GM21526 (cell line): ENCODE measurements at regions not wholly inside any gene's neighbourhood (a gene's known extent, or its start where the extent isn't known, plus 50 kb on each side); places are given as distances from the start of the nearest gene placed in this dataset.
"Not testable (repeated sequence)": the region's sequence is repeated elsewhere in the genome, so short reads cannot be mapped to it uniquely, and the experiment has no call there.

Source experiments
- ATAC-seq: cut with Tn5 transposase; IDR thresholded peaks from one replicate; pipeline ENCODE4 v1.9.1; 2021; ENCODE audit warnings: moderate library complexity; ENCODE audit not compliant: unreplicated experiment, low FRiP score

DNA sequence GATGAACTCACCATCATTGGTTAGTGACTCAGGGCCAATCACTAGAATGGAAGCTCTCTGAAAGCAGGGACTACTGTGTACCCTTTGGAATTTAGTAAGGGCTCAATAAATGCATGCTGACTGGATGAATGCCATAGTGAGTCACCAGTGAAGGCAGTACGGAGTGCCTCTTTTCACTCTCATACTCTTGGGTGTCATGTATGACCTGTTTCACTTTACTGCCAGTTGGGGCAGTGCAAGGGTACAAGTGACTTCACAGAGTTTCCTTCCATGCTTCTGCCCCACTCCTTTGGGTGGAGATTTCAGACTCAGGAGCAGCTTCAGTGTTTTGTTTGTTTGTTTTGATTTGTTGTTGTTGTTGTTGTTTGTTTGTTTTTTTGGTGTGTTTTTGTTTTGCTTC is 57.7 kb downstream of the SOX3 start:
- no peak for ATAC-seq

DNA sequence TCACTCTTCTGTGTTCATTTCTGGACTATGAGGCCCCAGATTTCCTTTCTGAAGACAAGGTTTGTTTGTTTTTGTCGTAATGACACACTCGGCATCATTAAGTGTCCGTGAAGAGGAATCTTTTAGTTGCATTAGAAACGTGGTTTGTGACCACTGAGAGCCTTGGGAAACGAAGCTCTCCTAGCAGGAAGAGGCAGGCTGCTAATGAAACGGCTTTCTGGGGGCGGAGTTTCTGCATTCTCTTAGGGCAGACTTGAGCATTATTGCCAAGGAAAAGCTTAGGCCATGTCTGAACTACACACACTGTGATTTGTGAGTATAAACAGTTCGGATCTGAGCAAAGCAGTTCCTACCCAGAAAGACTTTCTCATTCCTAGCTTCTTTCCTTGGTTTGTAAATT is 64.0 kb downstream of the SOX3 start:
- ATAC-seq = no peak

DNA sequence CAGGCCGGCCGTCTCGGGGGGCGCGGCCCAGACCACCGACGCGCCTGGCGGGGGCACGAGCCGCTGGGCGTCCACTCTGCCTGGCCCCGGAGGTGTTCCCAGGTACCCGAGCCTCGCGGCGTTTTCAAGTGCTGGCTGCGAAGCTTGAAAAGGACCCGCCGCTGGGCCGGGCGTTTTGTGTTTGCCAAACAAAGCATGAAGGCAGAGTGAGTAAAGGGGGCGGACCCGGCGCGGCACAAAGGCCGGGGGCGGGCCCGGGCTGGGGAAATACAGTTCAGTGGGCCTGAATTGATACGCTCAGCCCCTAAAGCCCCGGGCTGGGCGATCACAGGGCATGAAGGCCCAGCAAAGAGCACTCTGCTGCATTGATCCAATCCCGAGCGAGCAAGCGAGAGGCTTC is 65.4 kb downstream of the SOX3 start:
- no peak for ATAC-seq

DNA sequence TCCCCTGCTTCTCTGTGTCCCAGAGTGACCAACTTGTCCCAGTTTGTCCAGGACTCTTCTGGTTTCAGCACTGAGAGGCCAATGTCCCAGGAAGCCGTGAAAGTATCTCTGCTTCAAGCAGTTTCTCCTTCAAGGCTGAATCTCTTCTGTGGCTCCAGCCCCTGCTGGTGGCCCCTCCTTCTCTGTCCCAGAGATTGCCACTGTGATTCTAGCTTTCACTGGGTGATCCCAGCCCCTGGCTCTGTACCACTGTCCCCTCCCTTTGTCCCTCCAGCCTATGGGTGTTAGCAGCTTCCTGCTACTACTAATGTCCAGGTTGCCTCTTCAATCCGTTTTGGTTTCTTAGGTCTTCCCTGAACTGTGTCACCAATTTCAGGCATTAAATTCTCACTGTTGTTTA is 70.5 kb downstream of the SOX3 start:
- ATAC-seq = no peak

DNA sequence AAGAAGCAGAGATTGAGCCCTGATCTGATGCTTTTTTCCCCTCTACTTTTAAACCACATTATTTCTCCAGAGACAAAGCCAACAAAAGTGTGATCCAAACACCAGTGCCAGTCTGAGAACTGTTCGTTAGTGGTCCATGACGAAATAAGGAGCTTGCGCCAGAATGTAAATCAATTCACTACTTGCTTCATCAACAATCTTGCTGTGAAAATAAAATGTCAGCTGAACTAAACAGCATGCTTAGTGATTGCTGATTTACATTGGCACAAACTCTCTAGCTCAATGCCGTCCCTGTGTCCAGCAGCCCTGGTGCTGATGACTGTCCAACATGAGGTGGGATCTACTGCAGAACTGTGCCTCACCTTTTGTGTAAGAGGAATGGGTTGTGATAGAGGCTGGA is 71.3 kb downstream of the SOX3 start:
- no peak for ATAC-seq

DNA sequence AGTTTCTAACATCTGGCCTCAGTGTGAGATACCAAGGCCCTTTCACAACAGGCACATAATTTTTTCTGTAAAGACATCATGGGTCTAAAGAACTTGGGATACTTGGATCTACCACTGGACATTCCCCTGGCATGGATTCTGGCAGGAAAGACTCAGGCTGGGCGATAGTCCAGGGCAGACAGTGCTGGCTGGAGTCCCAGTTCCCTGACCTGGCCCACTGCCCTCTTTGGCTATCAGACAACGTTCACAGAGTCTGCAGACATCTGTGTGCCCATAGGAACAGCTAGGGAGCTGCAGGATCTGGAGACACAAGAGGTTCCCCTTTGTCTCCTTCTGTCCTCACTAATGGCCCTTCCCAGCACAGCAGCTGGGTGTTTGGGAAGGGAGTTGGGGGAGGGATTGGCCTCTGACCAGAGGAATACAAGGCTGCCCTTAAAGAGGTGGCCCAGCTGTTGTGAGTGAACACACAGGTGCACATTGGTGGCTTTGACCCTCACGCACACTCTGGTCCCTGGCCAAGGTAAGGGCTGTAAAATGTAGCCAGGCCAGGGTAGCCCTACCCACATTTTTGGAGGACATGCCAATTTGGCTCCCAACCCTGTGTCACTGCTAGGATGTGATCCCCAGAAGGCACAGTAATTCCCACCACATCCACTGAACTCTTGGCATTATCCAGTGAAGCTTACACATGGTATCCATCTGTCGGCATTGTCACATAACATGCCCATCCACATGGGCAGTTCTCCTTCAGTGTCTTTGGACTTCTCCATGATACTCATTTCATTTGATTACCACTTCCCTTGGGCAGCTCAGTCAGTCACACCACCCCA is 72.3 kb downstream of the SOX3 start:
- ATAC-seq = no peak

DNA sequence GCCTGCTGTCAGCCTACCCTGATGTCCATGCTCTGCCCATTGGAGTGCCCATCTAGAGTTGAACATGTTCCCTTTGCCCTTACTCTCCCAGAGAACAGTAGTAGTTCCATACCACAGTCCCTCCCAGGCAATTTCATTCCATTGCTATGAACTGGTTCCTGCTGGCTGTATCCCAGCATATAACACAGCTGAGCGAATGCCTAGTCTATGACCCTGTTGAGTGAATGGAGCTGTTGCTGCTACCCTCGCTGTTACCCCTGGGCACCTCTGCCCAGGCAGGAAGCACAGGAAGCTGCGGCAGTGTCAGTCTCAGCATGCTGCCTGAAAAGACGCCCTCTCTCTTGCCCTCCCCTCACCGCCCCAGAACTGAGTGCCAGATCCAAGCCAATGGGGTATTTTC is 73.3 kb downstream of the SOX3 start:
- no peak for ATAC-seq

DNA sequence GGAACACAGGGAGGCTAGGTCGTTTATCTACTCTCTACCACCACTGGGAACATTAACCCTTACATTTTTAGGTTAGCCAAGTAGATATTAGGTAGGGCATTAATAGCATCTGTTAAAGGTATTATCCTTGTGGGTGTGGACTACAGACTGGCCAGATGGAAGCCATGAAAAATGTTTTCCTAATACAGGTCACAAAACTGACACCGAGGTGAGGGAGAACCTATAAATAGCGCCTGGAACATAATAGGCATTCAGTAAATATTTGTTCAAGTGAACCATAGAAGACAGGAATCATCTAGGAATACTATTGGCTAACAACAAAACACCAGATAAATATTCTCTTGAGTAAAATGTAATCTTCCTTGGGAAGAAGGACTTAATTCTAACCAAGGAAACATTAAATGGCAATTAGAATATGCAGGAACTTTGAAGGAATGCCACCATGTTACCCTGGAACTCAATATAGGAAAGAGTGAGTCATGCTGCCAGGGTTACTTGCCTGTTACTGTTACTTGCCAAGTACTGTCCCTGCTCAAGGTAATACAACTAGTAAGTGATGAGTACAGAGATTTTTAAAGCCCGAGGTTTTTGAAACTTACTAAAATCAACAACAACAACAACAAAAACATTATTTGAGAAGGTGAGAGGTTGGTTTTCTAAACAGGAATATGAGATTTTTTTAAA is 79.0 kb downstream of the SOX3 start:
- ATAC-seq = no peak

DNA sequence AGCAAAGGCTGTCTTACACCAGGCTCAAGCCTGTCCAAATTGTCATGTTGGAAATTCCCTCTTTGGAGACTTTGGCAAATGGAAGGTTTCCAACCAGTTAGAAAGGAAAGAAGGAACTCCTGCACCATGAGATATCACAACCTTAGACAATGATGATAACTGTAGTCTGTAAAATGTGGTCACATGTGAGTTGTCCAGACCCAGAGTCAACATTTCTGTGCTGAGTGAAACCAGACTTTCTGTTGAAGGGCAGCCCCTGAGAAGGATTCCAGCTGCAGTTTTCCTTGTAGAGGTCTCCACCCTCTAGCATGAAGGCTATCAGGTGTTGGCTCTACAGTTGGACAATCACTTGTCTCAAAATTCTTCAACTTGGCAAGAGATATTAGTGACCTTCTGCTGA is 82.4 kb downstream of the SOX3 start:
- no peak for ATAC-seq

DNA sequence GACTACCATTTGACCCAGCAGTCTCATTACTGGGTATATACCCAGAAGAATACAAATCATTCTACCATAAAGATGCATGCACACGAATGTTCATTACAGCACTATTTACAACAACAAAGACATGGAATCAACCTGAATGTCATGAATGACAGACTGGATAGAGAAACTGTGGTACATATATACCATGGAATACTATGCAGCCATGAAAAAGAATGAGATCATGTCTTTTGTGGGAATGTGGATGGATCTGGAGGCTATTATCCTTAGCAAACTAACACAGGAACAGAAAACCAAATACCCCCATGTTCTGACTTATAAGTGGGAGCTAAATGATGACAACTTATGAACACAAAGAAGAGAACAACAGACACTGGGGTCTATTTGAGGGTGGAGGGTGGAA is 102.7 kb downstream of the SOX3 start:
- ATAC-seq = not testable (repeated sequence)

DNA sequence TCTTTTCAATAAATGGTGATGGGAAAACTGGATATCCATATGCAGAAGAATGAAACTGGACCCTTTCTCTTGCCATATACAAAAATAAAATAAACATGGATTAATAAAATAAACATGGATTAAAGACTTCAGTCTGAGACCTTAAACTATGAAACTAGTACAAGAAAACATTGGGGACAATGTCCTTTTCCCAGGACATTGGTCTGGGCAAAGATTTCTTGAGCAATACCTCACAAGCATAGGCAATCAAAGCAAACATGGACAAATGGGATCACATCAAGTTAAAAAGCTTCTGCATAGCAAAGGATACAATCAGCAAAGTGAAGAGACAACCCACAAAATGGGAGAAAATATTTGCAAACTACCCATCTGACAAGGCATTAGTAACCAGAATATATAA is 108.5 kb downstream of the SOX3 start:
- not testable (repeated sequence) for ATAC-seq

DNA sequence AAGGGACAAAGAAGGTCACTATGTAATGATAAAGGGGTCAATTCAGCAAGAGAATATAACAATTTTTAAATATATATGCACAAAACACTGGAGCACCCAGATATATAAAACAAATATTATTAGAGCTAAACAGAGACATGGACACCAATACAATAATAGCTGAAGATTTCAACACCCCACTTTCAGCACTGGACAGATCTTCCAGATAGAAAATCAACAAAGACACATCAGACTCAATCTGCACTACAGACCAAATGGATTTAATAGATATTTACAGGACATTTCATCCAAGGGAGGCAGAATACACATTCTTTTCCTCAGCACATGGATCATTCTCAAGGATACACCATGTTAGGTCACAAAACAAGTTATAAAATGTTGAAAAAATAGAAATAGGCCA is 111.4 kb downstream of the SOX3 start:
- ATAC-seq = no peak

DNA sequence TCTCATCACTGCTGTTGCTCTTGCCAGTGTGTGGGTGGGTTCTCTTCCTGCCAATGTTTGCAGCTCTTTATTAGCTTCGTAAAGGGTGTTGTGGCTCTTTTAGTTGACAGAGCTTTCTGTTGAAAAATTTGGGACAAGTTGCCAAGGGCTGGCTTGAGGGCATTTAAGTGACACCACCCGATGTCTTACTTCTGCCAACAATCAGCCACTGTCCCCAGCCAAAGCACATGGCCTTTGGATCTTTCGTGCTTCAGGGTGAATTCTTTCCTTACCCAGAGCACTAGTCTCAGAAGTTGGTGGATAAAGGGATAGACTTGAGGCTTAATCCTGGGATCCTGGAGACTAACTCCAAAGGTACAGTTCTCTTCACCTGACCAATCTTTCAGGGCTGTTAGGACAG is 113.6 kb downstream of the SOX3 start:
- no peak for ATAC-seq

DNA sequence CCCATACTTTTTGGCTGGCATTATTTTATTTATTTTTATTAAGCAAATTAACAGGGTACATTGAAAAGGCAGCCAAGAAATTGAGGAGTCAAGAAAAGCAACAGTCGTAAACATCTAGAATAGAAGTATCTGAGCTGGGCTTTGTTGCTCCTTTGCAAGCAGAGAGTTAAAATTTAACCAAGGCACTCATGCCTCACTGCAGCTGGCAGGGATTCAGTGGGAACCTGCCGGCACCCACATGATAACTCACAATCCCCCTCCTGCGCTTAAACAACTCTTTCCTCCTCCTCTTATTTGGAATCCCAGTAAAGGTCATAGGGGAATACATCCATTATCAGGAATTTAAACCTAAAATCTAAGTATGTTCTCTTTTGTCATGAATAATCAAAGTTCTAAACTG is 115.5 kb downstream of the SOX3 start:
- ATAC-seq = no peak

DNA sequence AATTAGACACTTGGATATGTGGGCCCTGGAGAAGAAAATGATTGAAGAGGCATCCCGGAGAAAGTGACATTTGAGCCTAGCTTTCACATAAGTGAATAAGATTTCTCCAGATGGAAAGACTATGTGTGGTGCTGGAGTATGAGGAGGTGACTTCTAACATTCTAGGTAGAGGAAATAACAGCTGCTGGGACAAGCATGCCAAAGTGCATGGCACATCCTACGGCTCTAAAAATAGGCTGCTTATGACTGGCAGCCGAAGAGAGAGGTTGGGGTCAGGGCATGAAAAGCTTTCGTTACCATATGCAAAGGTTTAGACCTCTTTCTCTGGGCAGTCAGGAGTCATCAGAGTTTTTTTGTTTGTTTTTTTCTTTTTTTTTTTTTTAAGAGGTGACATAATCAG is 142.0 kb downstream of the SOX3 start:
- no peak for ATAC-seq

DNA sequence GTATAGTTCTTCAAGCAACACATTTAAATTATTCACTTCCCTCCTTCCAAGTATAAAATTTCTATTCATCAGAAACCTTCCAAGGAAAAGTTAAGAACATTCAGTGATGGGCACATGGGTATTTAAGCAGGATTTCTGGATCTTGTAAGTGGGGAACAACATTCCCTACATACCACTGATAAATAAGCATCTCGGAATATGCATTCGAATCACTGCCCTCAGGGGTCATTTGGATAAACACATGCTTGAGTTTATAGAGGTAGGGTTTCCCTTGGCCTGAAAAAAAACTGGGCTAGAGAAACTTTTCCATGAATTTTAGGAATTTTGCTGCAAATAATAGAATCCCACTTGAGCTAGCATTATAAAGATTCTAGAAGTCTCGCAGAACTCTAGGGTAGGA is 143.9 kb downstream of the SOX3 start:
- ATAC-seq = no peak

DNA sequence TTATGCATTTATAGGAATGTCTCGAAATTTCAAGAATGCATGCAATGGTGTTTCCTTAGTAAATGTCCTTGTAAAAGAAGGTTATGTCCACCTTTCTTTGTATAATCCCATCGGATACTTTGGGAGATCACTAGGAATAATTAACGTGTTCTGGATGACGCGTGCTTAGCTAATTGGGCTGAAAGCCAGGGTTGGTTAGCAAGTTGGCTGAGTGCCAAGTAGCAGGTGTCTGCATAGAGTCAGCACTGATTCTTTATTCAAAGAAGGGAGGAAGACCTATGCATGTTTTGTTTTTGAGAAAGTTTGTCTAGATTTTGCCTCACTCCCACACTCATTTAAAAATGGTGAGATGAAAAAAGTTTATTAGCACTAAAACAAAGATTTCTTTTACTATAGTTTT is 144.6 kb downstream of the SOX3 start:
- ATAC-seq = no peak

DNA sequence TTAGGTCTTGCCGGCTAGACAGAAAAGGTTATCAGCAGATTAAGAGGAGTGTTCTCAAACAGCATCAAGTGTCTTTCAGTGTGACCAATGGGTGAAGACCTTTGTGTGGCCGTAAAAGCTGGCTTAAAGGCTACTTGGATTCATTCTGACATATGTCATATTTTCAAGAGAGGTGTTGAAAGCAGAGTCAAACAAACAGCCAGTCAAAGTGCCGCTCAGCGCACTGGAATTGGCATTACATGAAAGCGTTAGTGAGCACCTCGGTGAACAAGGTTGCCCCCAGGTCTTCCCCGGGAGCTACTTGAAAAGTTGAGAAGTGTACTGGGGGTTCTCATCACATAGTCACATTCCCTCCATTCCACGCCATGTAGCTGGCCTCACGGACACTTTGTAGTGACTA is 148.9 kb downstream of the SOX3 start:
- ATAC-seq = no peak

DNA sequence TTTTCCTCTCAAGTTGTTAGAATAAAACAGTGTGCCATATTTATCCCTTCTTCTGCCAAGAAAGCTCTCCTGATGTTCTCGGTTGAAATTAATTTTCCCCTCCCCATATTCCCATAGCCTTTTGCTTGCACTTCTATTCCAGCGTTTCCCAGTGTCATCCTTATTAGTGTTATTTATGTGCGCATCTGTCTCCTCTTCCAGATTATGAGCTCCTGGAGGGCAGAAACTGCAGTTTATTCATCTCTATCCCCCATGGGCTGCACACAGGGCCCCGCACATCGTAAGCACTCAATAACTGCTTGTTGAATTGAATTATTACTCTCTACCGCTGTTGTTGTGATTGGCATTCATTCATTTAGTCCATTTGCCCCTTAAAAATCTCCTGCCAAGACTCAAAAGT is 149.4 kb downstream of the SOX3 start:
- no peak for ATAC-seq

DNA sequence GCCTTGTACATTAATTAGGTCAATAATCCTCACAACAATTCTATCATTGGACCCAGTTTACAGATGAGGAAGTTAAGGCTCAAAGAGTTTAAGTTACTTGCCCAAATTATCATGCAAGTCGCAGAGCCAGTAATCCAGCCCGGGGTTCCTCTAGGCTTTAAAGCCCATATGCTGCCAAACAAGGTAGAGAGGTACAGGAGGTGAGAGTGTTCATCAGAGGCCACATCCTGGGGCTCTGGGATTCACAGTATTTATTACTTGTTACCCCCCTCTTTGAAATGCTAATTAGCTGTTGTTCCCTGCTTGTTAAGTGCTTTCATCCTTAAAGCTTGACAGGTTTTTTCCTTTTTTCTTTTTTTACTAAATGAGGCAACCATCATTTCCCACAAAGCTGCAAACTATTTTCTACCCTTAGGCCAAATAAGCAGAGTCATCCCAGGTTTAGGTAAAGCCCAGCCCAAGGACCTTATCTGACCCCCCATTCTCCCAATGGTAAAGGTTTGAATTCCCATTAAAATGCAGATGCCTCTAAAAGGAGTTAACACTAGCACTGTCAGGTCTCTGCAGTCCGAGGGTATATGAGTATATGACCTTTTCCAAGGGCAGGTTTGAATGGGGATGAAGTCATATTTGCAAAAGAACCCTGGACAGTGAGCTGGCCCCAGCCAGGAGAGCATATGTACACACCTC is 150.3 kb downstream of the SOX3 start:
- ATAC-seq = no peak

DNA sequence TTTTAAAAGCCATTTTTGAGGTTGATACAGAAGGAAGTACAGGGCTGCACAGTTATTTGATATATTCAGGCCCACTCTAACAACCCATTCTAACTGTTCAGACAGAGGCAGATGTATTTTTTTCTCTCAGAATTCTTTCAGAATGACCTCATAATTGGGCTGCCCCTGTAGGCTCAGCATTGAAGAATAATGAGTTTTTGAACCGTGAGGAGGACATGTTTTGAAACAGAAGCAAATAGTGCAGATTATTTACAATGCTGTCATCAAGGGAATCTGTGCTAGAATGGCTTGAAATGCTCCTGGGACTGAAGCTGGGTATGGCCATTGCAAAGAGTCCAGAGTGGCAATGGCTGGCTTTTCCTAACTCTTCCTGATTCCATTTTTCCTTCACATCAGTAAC is 158.1 kb downstream of the SOX3 start:
- ATAC-seq = no peak
